Mesenchymal stem cell (in vitro differentiated cells and primary cell): ENCODE measurements at regions not wholly inside any gene's neighbourhood (a gene's known extent, or its start where the extent isn't known, plus 50 kb on each side); places are given as distances from the start of the nearest gene placed in this dataset.

Experiments
- DNase-seq: peaks from one replicate; pipeline ENCODE4 v3.0.0-alpha.2; 2013
- H2AFZ ChIP-seq: one replicate; pipeline ENCODE4 v1.6.1; 2013; ENCODE audit warnings: low read depth, mild to moderate bottlenecking, control low read depth, inconsistent platforms, low read length, moderate library complexity
- H2AK5ac ChIP-seq: 2 replicates; pipeline ENCODE4 v1.6.1; 2013; ENCODE audit warnings: low read length, moderate library complexity, mild to moderate bottlenecking, inconsistent platforms; ENCODE audit not compliant: severe bottlenecking
- H2BK120ac ChIP-seq: one replicate; pipeline ENCODE4 v1.6.1; 2013; ENCODE audit warnings: low read depth, mild to moderate bottlenecking, inconsistent platforms, low read length, moderate library complexity
- H2BK12ac ChIP-seq, 2 experiments: one replicate each; pipeline ENCODE4 v1.6.1; 2013; ENCODE audit warnings: inconsistent platforms in 2 of 2, low read length in 2 of 2, mild to moderate bottlenecking in 2 of 2, moderate library complexity in 2 of 2, control low read depth in 1 of 2
- H2BK15ac ChIP-seq: one replicate; pipeline ENCODE4 v1.6.1; 2013; ENCODE audit warnings: mild to moderate bottlenecking, low read depth, inconsistent platforms; ENCODE audit not compliant: poor library complexity, severe bottlenecking
- H2BK5ac ChIP-seq: 2 replicates; pipeline ENCODE4 v1.6.1; 2013; ENCODE audit warnings: low read depth, mild to moderate bottlenecking, low read length, control low read depth, inconsistent platforms; ENCODE audit not compliant: poor library complexity, severe bottlenecking
- H3K14ac ChIP-seq, 2 experiments: one replicate each; pipeline ENCODE4 v1.6.1; 2013; ENCODE audit warnings: inconsistent platforms in 2 of 2, low read length in 2 of 2, control low read depth in 1 of 2, mild to moderate bottlenecking in 1 of 2, moderate library complexity in 1 of 2
- H3K18ac ChIP-seq, 2 experiments: one replicate each; pipeline ENCODE4 v1.6.1; 2013; ENCODE audit warnings: inconsistent platforms in 2 of 2, low read length in 2 of 2, control low read depth in 1 of 2, low read depth in 1 of 2, mild to moderate bottlenecking in 1 of 2
- H3K23ac ChIP-seq, 2 experiments: one replicate each; pipeline ENCODE4 v1.6.1; 2013; ENCODE audit warnings: inconsistent platforms in 2 of 2, low read length in 2 of 2, mild to moderate bottlenecking in 2 of 2, moderate library complexity in 2 of 2, control low read depth in 1 of 2
- H3K27ac ChIP-seq: 2 replicates; pipeline ENCODE4 v1.5.1; 2013; ENCODE audit warnings: mild to moderate bottlenecking, moderate library complexity, low read length, control low read depth, inconsistent platforms; ENCODE audit not compliant: poor library complexity, severe bottlenecking
- H3K27me3 ChIP-seq, 2 experiments: 2 replicates each; pipeline versions ENCODE4 v1.6.1 to v1.7.0; 2013; ENCODE audit warnings: low read length in 2 of 2, mild to moderate bottlenecking in 2 of 2, moderate library complexity in 2 of 2, control low read depth in 1 of 2, inconsistent platforms in 1 of 2; ENCODE audit not compliant: control insufficient read depth in 1 of 2, insufficient read depth in 1 of 2
- H3K36me3 ChIP-seq, 2 experiments: 2 replicates each; pipeline versions ENCODE4 v1.6.1 to v1.7.0; 2013; ENCODE audit warnings: low read length in 2 of 2, control low read depth in 1 of 2, inconsistent platforms in 1 of 2, low read depth in 1 of 2, mild to moderate bottlenecking in 1 of 2; ENCODE audit not compliant: insufficient read depth in 2 of 2, control insufficient read depth in 1 of 2
- H3K4ac ChIP-seq, 2 experiments: one replicate each; pipeline ENCODE4 v1.6.1; 2013; ENCODE audit warnings: inconsistent platforms in 2 of 2, low read length in 2 of 2, mild to moderate bottlenecking in 2 of 2, moderate library complexity in 2 of 2, control low read depth in 1 of 2, low read depth in 1 of 2
- H3K4me1 ChIP-seq: 2 replicates; pipeline ENCODE4 v1.6.1; 2013; ENCODE audit warnings: low read depth, low read length, control low read depth; ENCODE audit not compliant: control insufficient read depth, insufficient read depth
- H3K4me2 ChIP-seq: 2 replicates; pipeline ENCODE4 v1.6.1; 2013; ENCODE audit warnings: low read length, mild to moderate bottlenecking, inconsistent platforms; ENCODE audit not compliant: poor library complexity, severe bottlenecking
- H3K4me3 ChIP-seq, 2 experiments: 2 replicates each; pipeline versions ENCODE4 v1.5.1 to v1.7.0; 2013; ENCODE audit warnings: low read length in 2 of 2, mild to moderate bottlenecking in 2 of 2, control low read depth in 1 of 2, low read depth in 1 of 2; ENCODE audit not compliant: insufficient read depth in 1 of 2
- H3K79me1 ChIP-seq: replicated peaks from 2 replicates; pipeline ENCODE4 v1.6.1; 2013; ENCODE audit warnings: mild to moderate bottlenecking, control low read depth, low read length, inconsistent platforms; ENCODE audit not compliant: poor library complexity, severe bottlenecking
- H3K9ac ChIP-seq: 2 replicates; pipeline ENCODE4 v1.7.0; 2013; ENCODE audit warnings: mild to moderate bottlenecking, low read length, moderate library complexity
- H3K9me3 ChIP-seq: 2 replicates; pipeline ENCODE4 v1.7.0; 2013; ENCODE audit warnings: mild to moderate bottlenecking, low read length; ENCODE audit not compliant: control insufficient read depth
- H4K8ac ChIP-seq: one replicate; pipeline ENCODE4 v1.6.1; 2013; ENCODE audit warnings: inconsistent platforms, mild to moderate bottlenecking, low read length, moderate library complexity
- H4K91ac ChIP-seq: one replicate; pipeline ENCODE4 v1.6.1; 2013; ENCODE audit warnings: mild to moderate bottlenecking, low read length, inconsistent platforms
- WGBS: methylation state at CpG from one replicate; pipeline ENCODE4 v1.1.7; 2013; ENCODE audit warnings: mixed read lengths; 5-methylcytosine and 5-hydroxymethylcytosine counted together

- Histone ChIP-seq H2BK12ac (no peak overlapping the region), H2BK15ac (no peak overlapping the region), H2BK5ac (no peak overlapping the region), H3K4me1 (no peaks in the 10 kb centered on the region), H3K9me3 (no peaks in the 10 kb centered on the region), H2AK5ac (no peak overlapping the region), H3K18ac (no peak overlapping the region), H3K4ac (no peak overlapping the region), H3K23ac (no peak overlapping the region), H3K9ac (no peak overlapping the region), H3K36me3 (no peaks in the 10 kb centered on the region), H4K8ac (no peak overlapping the region), H3K79me1 (no peaks in the 10 kb centered on the region), H4K91ac (no peak overlapping the region), H3K4me2 (no peak overlapping the region), H3K4me3 (no peak overlapping the region), H2BK120ac (no peak overlapping the region), H3K14ac (no peak overlapping the region), H3K27ac (no peak overlapping the region), H3K27me3 (no peaks in the 10 kb centered on the region), H2AFZ (no peak overlapping the region)
- WGBS, result no CpG with 5 or more reads among the region's 2 CpGs
- DNase-seq, result no peak
Observed at GRCh38 chr4:143091862-143092261, 92.9 kb upstream of the USP38 start.

- H3K4me1 ChIP-seq, result no peaks in the 10 kb centered on the region
- no peak for DNase-seq
- H3K27me3 ChIP-seq, result no peaks in the 10 kb centered on the region
- H3K9ac ChIP-seq, result no peak overlapping the region
- H3K18ac ChIP-seq, result no peak overlapping the region
- no peak overlapping the region for H2AK5ac ChIP-seq
- no peak overlapping the region for H2AFZ ChIP-seq
- H4K8ac ChIP-seq, result no peak overlapping the region
- no peak overlapping the region for H2BK5ac ChIP-seq
- H3K4me3 ChIP-seq, result no peak overlapping the region
- H3K79me1 ChIP-seq, result no peaks in the 10 kb centered on the region
- H3K14ac ChIP-seq, result no peak overlapping the region
- 63% methylated on average over 1 of the region's 1 CpG for WGBS
- H3K4me2 ChIP-seq, result no peak overlapping the region
- H2BK120ac ChIP-seq, result no peak overlapping the region
- H3K27ac ChIP-seq, result no peak overlapping the region
- H3K9me3 ChIP-seq, result no peaks in the 10 kb centered on the region
- H3K23ac ChIP-seq, result no peak overlapping the region
- H2BK15ac ChIP-seq, result no peak overlapping the region
- H4K91ac ChIP-seq, result no peak overlapping the region
- H2BK12ac ChIP-seq, result no peak overlapping the region
- no peaks in the 10 kb centered on the region for H3K36me3 ChIP-seq
- no peak overlapping the region for H3K4ac ChIP-seq
Observed at GRCh38 chr4:143095447-143095846, 89.3 kb upstream of the USP38 start.

DNA sequence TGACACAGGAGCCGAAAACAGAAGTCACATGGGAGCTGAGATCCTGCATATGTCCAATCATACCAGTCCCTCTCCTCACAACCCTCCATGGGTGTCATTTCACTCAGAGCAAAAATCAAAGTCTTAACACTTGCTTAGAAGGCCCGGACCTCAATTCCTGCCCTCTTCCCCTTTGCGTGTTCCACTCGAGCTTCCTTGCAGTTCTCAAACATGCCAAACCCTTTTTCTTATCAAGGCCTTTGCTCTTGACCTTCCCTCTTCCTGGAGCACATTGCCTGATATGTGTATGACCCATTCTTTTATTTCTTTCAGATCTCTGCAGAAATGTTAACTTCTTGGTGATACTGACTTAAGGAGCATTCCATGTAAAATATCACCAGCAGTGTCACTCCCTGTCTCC, 87.0 kb upstream of the USP38 start:
- no peaks in the 10 kb centered on the region for H3K27me3 ChIP-seq
- no peaks in the 10 kb centered on the region for H3K79me1 ChIP-seq
- no peak overlapping the region for H3K23ac ChIP-seq
- no peak overlapping the region for H2AK5ac ChIP-seq
- H3K18ac ChIP-seq, result no peak overlapping the region
- H2BK15ac ChIP-seq, result no peak overlapping the region
- no peak overlapping the region for H4K91ac ChIP-seq
- no peak overlapping the region for H3K4ac ChIP-seq
- no peak overlapping the region for H2AFZ ChIP-seq
- H3K9ac ChIP-seq, result no peak overlapping the region
- no peaks in the 10 kb centered on the region for H3K4me1 ChIP-seq
- no peak overlapping the region for H2BK120ac ChIP-seq
- H3K36me3 ChIP-seq, result no peaks in the 10 kb centered on the region
- DNase-seq, result no peak
- H3K4me3 ChIP-seq, result no peak overlapping the region
- whole genome bisulfite sequencing, result 86% methylated on average over 4 of the region's 4 CpGs
- no peak overlapping the region for H3K4me2 ChIP-seq
- no peak overlapping the region for H4K8ac ChIP-seq
- no peak overlapping the region for H3K14ac ChIP-seq
- no peak overlapping the region for H2BK12ac ChIP-seq
- no peak overlapping the region for H2BK5ac ChIP-seq
- H3K27ac ChIP-seq, result no peak overlapping the region
- no peaks in the 10 kb centered on the region for H3K9me3 ChIP-seq

- no peak for DNase-seq
- no peaks in the 10 kb centered on the region for H3K79me1 ChIP-seq
- no peak overlapping the region for H2BK120ac ChIP-seq
- no peaks in the 10 kb centered on the region for H3K36me3 ChIP-seq
- H3K27ac ChIP-seq, result no peak overlapping the region
- H3K18ac ChIP-seq, result no peak overlapping the region
- no peaks in the 10 kb centered on the region for H3K4me1 ChIP-seq
- H3K14ac ChIP-seq, result no peak overlapping the region
- no peak overlapping the region for H3K4me3 ChIP-seq
- H2AK5ac ChIP-seq, result no peak overlapping the region
- no peaks in the 10 kb centered on the region for H3K27me3 ChIP-seq
- no peak overlapping the region for H3K9ac ChIP-seq
- no peak overlapping the region for H2BK5ac ChIP-seq
- H3K4me2 ChIP-seq, result no peak overlapping the region
- H4K8ac ChIP-seq, result no peak overlapping the region
- 87% methylated on average over 3 of the region's 3 CpGs for WGBS
- H2AFZ ChIP-seq, result no peak overlapping the region
- H2BK12ac ChIP-seq, result no peak overlapping the region
- no peaks in the 10 kb centered on the region for H3K9me3 ChIP-seq
- no peak overlapping the region for H4K91ac ChIP-seq
- H2BK15ac ChIP-seq, result no peak overlapping the region
- no peak overlapping the region for H3K4ac ChIP-seq
- no peak overlapping the region for H3K23ac ChIP-seq
Observed at GRCh38 chr4:143099693-143100092, 85.0 kb upstream of the USP38 start.
